ENCODE measurements at regions not wholly inside any gene's neighbourhood (a gene's known extent, or its start where the extent isn't known, plus 50 kb on each side); places are given as distances from the start of the nearest gene placed in this dataset.

DNA sequence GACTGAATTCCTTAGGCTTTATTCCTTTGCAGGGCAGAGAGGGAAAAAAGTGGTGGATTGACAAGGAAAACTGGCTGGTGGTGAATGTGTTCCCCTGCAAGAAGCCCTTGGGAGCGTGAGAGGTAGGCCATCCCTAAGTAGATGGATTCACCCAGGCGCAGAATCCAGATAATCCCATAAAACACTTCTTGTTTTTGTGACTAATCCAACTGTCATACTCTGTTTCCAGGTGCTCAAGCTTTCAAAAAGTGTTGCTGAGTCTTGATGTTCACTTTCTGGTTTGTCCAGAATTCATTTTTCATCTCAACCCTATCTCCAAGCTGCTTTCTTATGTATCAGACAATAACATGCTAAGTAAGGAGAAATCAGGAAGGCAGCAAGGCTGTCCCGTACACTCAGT, 250.8 kb upstream of the HABP2 start:
- Mint-ChIP-seq H3K27ac (no peak overlapping the region), H3K4me1 (ENCODE audit: low read depth in 2 of 2) (peaks cover 0 to 3% of the 10 kb centered on the region in 2 donors)
- no peak for DNase-seq

DNA sequence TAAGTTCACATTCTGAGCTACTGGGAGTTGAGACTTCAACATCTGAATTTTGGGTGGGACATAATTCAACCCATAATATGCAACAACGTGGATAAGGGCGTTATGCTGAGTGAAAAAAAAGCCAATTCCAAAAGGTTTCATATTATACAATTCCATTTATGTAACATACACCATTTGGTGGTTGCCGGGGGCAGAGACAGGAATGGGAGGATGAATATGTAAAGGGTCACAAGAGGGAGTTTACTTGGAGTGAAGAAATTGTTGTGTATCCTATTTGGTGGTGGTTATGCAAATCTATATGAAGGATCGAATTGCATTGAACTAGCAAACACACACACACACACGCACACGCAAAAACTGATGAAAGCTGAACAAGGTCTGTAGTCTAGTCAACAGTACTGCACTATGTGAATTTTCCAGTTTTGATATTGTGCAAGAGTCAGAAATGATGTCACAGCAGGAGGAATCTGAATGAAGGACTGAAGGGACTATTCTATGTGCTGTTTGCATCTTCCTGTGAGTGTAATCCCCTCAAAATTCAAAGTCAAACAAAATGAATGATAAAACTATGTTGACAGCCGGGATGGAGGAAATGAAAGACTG, 249.2 kb upstream of the HABP2 start:
- Mint-ChIP-seq H3K4me3 (no peak overlapping the region), H3K4me1 (ENCODE audit: low read depth in 2 of 2) (peaks cover 0 to 3% of the 10 kb centered on the region in 2 donors), H3K36me3 (ENCODE audit: insufficient read depth) (no peaks in the 10 kb centered on the region), H3K27ac (no peak overlapping the region), H3K27me3 (peaks cover 7 to 25% of the 10 kb centered on the region in 2 donors), H3K9me3 (no peaks in the 10 kb centered on the region)
- DNase-seq (no peak), ATAC-seq (replicated peaks) (no peak)

More for the DNA sequence above, 250.8 kb upstream of the HABP2 start:
- H3K27me3 Mint-ChIP-seq = peaks cover 11 to 33% of the 10 kb centered on the region in 2 donors
- no peak overlapping the region for H3K4me3 Mint-ChIP-seq
- no peaks in the 10 kb centered on the region for H3K9me3 Mint-ChIP-seq
- no peak for ATAC-seq (replicated peaks)
- H3K36me3 Mint-ChIP-seq (ENCODE audit: insufficient read depth) = no peaks in the 10 kb centered on the region

DNA sequence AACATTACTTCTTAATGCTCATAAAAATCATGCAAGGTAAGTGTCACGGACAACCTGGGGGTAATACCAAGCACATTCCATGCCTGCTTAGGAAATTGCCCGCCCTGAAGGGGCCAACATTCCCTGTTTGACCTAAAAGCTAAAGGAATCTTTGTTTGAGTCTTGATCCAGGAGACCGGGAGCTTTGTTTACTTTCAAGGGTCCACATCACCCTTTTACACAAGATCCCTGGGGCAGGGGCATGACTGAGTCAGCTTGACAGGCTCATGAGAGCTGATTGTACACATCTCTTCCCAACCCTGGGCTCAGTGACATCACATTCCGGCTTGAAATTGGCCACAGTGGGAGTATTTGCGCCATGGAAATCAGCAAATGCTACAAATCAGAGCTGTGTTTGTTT, 248.1 kb upstream of the HABP2 start:
- no peak overlapping the region for H3K4me3 Mint-ChIP-seq
- H3K36me3 Mint-ChIP-seq (ENCODE audit: insufficient read depth) = no peaks in the 10 kb centered on the region
- peaks cover 0 to 3% of the 10 kb centered on the region in 2 donors for H3K4me1 Mint-ChIP-seq (ENCODE audit: low read depth in 2 of 2)
- ATAC-seq (replicated peaks) (no peak), DNase-seq (no peak)
- no peaks in the 10 kb centered on the region for H3K9me3 Mint-ChIP-seq
- H3K27ac Mint-ChIP-seq = no peak overlapping the region
- H3K27me3 Mint-ChIP-seq = peaks cover 0 to 23% of the 10 kb centered on the region in 2 donors

DNA sequence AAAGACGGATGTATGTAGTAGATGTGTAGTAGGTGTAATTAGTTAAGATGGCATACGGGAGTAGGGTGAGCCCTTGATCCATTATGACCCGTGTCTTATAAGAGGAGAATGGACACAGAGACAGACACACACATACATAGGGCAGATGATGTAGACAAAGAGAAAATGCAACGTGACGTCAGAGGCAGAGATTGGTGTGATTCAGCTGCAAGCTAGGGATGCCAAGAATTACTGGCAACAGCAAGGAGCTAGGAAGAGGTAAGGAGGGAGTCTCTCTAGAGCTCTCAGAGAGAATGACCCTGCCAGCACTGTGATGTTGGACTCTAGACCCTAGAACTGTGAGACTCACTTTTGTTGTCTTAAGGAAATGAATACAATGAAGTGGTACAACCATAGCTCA, 247.0 kb upstream of the HABP2 start:
- no peak for ATAC-seq (replicated peaks)
- peaks cover 0 to 2% of the 10 kb centered on the region in 2 donors for H3K4me1 Mint-ChIP-seq (ENCODE audit: low read depth in 2 of 2)
- DNase-seq = no peak
- no peak overlapping the region for H3K27ac Mint-ChIP-seq
- no peaks in the 10 kb centered on the region for H3K36me3 Mint-ChIP-seq (ENCODE audit: insufficient read depth)
- no peaks in the 10 kb centered on the region for H3K9me3 Mint-ChIP-seq
- H3K27me3 Mint-ChIP-seq = peaks cover 0 to 29% of the 10 kb centered on the region in 2 donors
- no peak overlapping the region for H3K4me3 Mint-ChIP-seq

GRCh38 chr10:113309791-113310190, 243.1 kb upstream of the HABP2 start:
- Mint-ChIP-seq H3K27ac (no peak overlapping the region), H3K9me3 (no peaks in the 10 kb centered on the region), H3K36me3 (ENCODE audit: insufficient read depth) (no peaks in the 10 kb centered on the region), H3K4me1 (ENCODE audit: low read depth in 2 of 2) (no peaks in the 10 kb centered on the region), H3K27me3 (peaks cover 4 to 41% of the 10 kb centered on the region in 2 donors), H3K4me3 (no peak overlapping the region)
- DNase-seq = no peak
- ATAC-seq (replicated peaks) = no peak

GRCh38 chr10:113310347-113310746, 242.5 kb upstream of the HABP2 start:
- no peaks in the 10 kb centered on the region for H3K9me3 Mint-ChIP-seq
- H3K27ac Mint-ChIP-seq = no peak overlapping the region

DNA sequence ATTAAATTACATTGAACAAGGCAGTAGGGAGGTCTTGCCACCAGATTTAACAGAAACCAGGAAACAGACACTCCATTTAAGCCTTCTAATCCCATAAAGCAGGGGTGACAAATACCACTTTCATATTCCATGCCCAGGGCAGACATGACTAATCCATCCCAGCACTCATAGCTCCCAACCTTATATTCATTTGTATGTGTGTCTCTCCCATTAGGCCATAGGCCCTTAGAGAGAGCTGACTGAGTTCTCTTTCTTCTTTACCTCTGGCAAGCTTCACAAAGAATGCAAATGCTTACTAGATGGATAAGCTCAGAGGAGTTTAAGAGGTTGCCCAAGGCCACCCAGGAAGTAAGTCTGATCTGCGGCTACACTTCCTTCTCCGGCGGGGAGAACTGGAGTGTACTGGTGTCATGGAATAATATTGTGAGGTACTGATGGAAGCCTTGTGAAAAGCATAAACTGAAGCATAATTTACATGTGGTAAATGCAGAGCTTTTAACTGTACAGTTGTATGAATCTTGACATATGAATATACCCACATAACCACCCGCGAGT, 239.7 kb upstream of the HABP2 start:
- no peak for DNase-seq
- Mint-ChIP-seq H3K4me3 (no peak overlapping the region), H3K27me3 (peaks cover 7 to 44% of the 10 kb centered on the region in 2 donors), H3K9me3 (peaks cover 0 to 11% of the 10 kb centered on the region in 2 donors), H3K27ac (no peak overlapping the region), H3K36me3 (ENCODE audit: insufficient read depth) (no peaks in the 10 kb centered on the region), H3K4me1 (ENCODE audit: low read depth in 2 of 2) (no peaks in the 10 kb centered on the region)
- no peak for ATAC-seq (replicated peaks)

More at GRCh38 chr10:113310347-113310746, 242.5 kb upstream of the HABP2 start:
- Mint-ChIP-seq H3K27me3 (peaks cover 7 to 45% of the 10 kb centered on the region in 2 donors), H3K36me3 (ENCODE audit: insufficient read depth) (no peaks in the 10 kb centered on the region), H3K4me1 (ENCODE audit: low read depth in 2 of 2) (no peaks in the 10 kb centered on the region), H3K4me3 (no peak overlapping the region)
- no peak for DNase-seq
- ATAC-seq (replicated peaks) = no peak

DNA sequence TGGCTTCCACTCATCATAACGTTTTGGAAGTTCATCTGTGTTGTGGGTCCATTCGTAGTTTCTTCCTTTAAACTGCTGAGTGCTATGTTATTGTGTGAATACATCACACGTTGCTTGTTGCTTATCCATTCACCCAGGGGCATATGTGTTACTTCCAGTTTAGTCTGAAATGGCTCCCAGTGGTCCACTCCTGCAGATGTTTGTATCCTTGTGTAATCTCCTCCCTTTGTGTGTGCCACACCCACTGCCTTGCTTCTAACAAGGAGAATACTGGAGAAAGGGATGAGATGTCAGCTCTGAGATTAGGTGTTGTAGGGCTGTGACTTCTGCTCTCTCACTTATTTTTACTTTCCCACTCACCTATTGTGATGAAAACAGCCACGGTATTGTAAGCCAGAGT, 239.1 kb upstream of the HABP2 start:
- no peak for ATAC-seq (replicated peaks)
- no peak overlapping the region for H3K27ac Mint-ChIP-seq
- H3K27me3 Mint-ChIP-seq = peaks cover 7 to 46% of the 10 kb centered on the region in 2 donors
- H3K36me3 Mint-ChIP-seq (ENCODE audit: insufficient read depth) = no peaks in the 10 kb centered on the region
- no peaks in the 10 kb centered on the region for H3K4me1 Mint-ChIP-seq (ENCODE audit: low read depth in 2 of 2)
- peaks cover 0 to 11% of the 10 kb centered on the region in 2 donors for H3K9me3 Mint-ChIP-seq
- H3K4me3 Mint-ChIP-seq = no peak overlapping the region
- no peak for DNase-seq

- DNase-seq = no peak
Measured at GRCh38 chr10:113316506-113316905, 236.3 kb upstream of the HABP2 start.

DNA sequence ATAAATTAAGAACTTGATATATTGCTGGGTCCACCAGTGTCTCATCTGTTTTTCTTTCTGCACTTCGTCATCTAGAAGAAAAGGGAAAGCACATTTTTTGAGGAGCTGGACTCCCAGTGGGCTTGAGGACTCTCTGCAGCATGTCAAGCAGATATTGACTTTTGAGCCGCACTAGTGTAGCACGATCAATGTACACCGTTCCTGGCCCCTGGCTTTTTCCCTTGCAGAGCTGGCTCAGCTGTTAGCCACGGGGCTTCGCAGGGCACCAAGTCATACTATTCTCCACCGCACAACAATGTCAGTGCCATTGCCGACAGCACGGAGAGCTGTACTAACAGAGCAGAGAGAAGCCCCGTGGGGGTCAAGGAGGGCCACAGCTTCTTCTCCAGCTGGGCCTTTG, 235.4 kb upstream of the HABP2 start:
- no peaks in the 10 kb centered on the region for H3K36me3 Mint-ChIP-seq (ENCODE audit: insufficient read depth)
- ATAC-seq (replicated peaks) = no peak
- H3K4me3 Mint-ChIP-seq = no peak overlapping the region
- no peaks in the 10 kb centered on the region for H3K4me1 Mint-ChIP-seq (ENCODE audit: low read depth in 2 of 2)
- DNase-seq = no peak
- H3K27me3 Mint-ChIP-seq = peaks cover 7 to 33% of the 10 kb centered on the region in 2 donors
- no peak overlapping the region for H3K27ac Mint-ChIP-seq
- H3K9me3 Mint-ChIP-seq = peaks cover 0 to 11% of the 10 kb centered on the region in 2 donors

More at GRCh38 chr10:113316506-113316905, 236.3 kb upstream of the HABP2 start:
- Mint-ChIP-seq H3K36me3 (ENCODE audit: insufficient read depth) (no peaks in the 10 kb centered on the region), H3K4me3 (no peak overlapping the region), H3K4me1 (ENCODE audit: low read depth in 2 of 2) (no peaks in the 10 kb centered on the region), H3K27ac (no peak overlapping the region), H3K27me3 (peaks cover 7 to 33% of the 10 kb centered on the region in 2 donors), H3K9me3 (peaks cover 0 to 11% of the 10 kb centered on the region in 2 donors)
- ATAC-seq (replicated peaks) = no peak

- Mint-ChIP-seq H3K27ac (no peak overlapping the region), H3K36me3 (ENCODE audit: insufficient read depth) (no peaks in the 10 kb centered on the region), H3K4me3 (no peak overlapping the region), H3K27me3 (peaks cover 6 to 27% of the 10 kb centered on the region in 2 donors), H3K4me1 (ENCODE audit: low read depth in 2 of 2) (no peaks in the 10 kb centered on the region), H3K9me3 (peaks cover 0 to 11% of the 10 kb centered on the region in 2 donors)
- ATAC-seq (replicated peaks) (no peak), DNase-seq (no peak)
Measured at GRCh38 chr10:113319479-113319878, 233.4 kb upstream of the HABP2 start.

DNA sequence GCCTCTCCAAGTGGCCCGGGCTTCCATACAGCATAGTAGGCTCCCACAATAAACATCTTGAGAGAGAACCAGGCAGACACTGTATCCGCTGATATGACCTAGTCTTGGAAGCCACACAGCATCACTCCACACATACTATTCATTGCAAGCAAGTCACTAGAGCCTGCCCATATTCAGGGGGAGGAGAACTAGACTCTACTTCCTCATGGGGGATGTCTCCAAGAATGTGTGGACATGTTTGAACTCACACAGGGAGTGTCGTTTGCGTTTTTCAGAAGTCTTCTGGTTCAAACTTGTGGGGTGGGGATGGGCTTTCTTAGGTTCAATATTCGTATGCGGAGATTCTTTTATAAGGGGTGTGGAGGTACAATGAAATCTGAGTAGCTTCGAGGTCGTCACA, 232.6 kb upstream of the HABP2 start:
- Mint-ChIP-seq H3K27me3 (peaks cover 0 to 20% of the 10 kb centered on the region in 2 donors), H3K36me3 (ENCODE audit: insufficient read depth) (no peaks in the 10 kb centered on the region), H3K4me1 (ENCODE audit: low read depth in 2 of 2) (no peaks in the 10 kb centered on the region), H3K27ac (no peak overlapping the region), H3K9me3 (peaks cover 0 to 11% of the 10 kb centered on the region in 2 donors), H3K4me3 (no peak overlapping the region)
- no peak for DNase-seq
- no peak for ATAC-seq (replicated peaks)

- peaks cover 0 to 20% of the 10 kb centered on the region in 2 donors for H3K27me3 Mint-ChIP-seq
- DNase-seq = no peak
Measured at GRCh38 chr10:113320987-113321386, 231.9 kb upstream of the HABP2 start.

GRCh38 chr10:113322843-113323242, 230.0 kb upstream of the HABP2 start:
- no peaks in the 10 kb centered on the region for H3K4me1 Mint-ChIP-seq (ENCODE audit: low read depth in 2 of 2)
- H3K36me3 Mint-ChIP-seq (ENCODE audit: insufficient read depth) = no peaks in the 10 kb centered on the region
- no peak for ATAC-seq (replicated peaks)
- H3K9me3 Mint-ChIP-seq = no peaks in the 10 kb centered on the region
- no peak overlapping the region for H3K27ac Mint-ChIP-seq
- no peak for DNase-seq
- H3K4me3 Mint-ChIP-seq = no peak overlapping the region
- peaks cover 0 to 17% of the 10 kb centered on the region in 2 donors for H3K27me3 Mint-ChIP-seq

More at GRCh38 chr10:113320987-113321386, 231.9 kb upstream of the HABP2 start:
- Mint-ChIP-seq H3K27ac (no peak overlapping the region), H3K36me3 (ENCODE audit: insufficient read depth) (no peaks in the 10 kb centered on the region), H3K4me1 (ENCODE audit: low read depth in 2 of 2) (no peaks in the 10 kb centered on the region), H3K9me3 (peaks cover 0 to 11% of the 10 kb centered on the region in 2 donors), H3K4me3 (no peak overlapping the region)
- ATAC-seq (replicated peaks) = no peak
